IMR-90 (cell line): ENCODE measurements at regions not wholly inside any gene's neighbourhood (a gene's known extent, or its start where the extent isn't known, plus 50 kb on each side); places are given as distances from the start of the nearest gene placed in this dataset.
A peak's percentile ranks its signal among the peaks of the same experiment; 100 is the strongest.

Source experiments
- ATAC-seq: fragments of 200-7000 bp; cut with Tn5 transposase; 2 replicates; pipeline ENCODE4 v1.9.1; 2020; ENCODE audit warnings: low read depth, mild to moderate bottlenecking, moderate library complexity
- BruUV-seq: library from RNA; stranded (reverse); fragments of 400-500 nt; replicated peaks from 2 replicates; lab custom pipeline; 2021; lab: Mats Ljungman, UMichigan
- CTCF ChIA-PET: fragments of 300-600 bp; formaldehyde crosslinking; extraction: SDS; loops from one replicate; lab custom pipeline; 2021; ENCODE audit warnings: antibody characterized with exemption; lab: Yijun Ruan, JAX
- POLR2A ChIA-PET: fragments of 300-600 bp; sonication (Branson Sonifier 250); formaldehyde crosslinking; loops from one replicate; lab custom pipeline; 2022; ENCODE audit warnings: antibody characterized with exemption; ENCODE audit not compliant: unreplicated experiment; lab: Charles Lee
- DNase-seq: peaks from one replicate; pipeline ENCODE4 v3.0.0; 2013
- H2AFZ ChIP-seq: replicated peaks from 2 replicates; pipeline ENCODE3; 2013; ENCODE audit warnings: low read length, mild to moderate bottlenecking; ENCODE audit not compliant: poor library complexity
- H2AK5ac ChIP-seq: 2 replicates; pipeline ENCODE4 v1.6.1; 2013; ENCODE audit warnings: low read depth, low read length, inconsistent platforms
- H2AK9ac ChIP-seq: replicated peaks from 2 replicates; pipeline ENCODE3; 2013; ENCODE audit warnings: mild to moderate bottlenecking, low read depth, low read length, moderate library complexity; ENCODE audit not compliant: poor library complexity
- H2BK120ac ChIP-seq: 2 replicates; pipeline ENCODE4 v1.6.1; 2013; ENCODE audit warnings: low read depth, low read length, inconsistent platforms
- H2BK15ac ChIP-seq: 3 replicates; pipeline ENCODE4 v1.6.1; 2013; ENCODE audit warnings: low read depth, low read length, inconsistent platforms
- H2BK20ac ChIP-seq: 2 replicates; pipeline ENCODE4 v1.6.1; 2013; ENCODE audit warnings: low read depth, mild to moderate bottlenecking, inconsistent platforms, low read length, moderate library complexity
- H2BK5ac ChIP-seq: 2 replicates; pipeline ENCODE4 v1.6.1; 2013; ENCODE audit warnings: mild to moderate bottlenecking, low read depth, low read length, inconsistent platforms; ENCODE audit not compliant: poor library complexity, severe bottlenecking
- H3K14ac ChIP-seq: replicated peaks from 2 replicates; pipeline ENCODE4 v1.6.1; 2013; ENCODE audit warnings: low read depth, low read length, inconsistent platforms
- H3K18ac ChIP-seq: 2 replicates; pipeline ENCODE4 v1.6.1; 2013; ENCODE audit warnings: low read depth, low read length, control low read depth
- H3K23ac ChIP-seq: 2 replicates; pipeline ENCODE4 v1.6.1; 2013; ENCODE audit warnings: low read depth, low read length, inconsistent platforms
- H3K27ac ChIP-seq: 2 replicates; pipeline ENCODE4 v1.5.1; 2013; ENCODE audit warnings: mild to moderate bottlenecking, control low read depth, low read length; ENCODE audit not compliant: insufficient read depth
- H3K27me3 ChIP-seq: 2 replicates; pipeline ENCODE4 v1.6.1; 2013; ENCODE audit warnings: low read length; ENCODE audit not compliant: control insufficient read depth, insufficient read depth
- H3K36me3 ChIP-seq: 2 replicates; pipeline ENCODE4 v1.6.1; 2013; ENCODE audit warnings: low read length, mixed read lengths; ENCODE audit not compliant: control insufficient read depth, insufficient read depth
- H3K4ac ChIP-seq: 2 replicates; pipeline ENCODE4 v1.6.1; 2013; ENCODE audit warnings: low read depth, low read length, inconsistent platforms
- H3K4me1 ChIP-seq: 2 replicates; pipeline ENCODE4 v1.6.1; 2013; ENCODE audit warnings: low read length, mixed read lengths; ENCODE audit not compliant: control insufficient read depth, insufficient read depth
- H3K4me2 ChIP-seq: 2 replicates; pipeline ENCODE4 v1.6.1; 2013; ENCODE audit warnings: low read depth, mild to moderate bottlenecking, control low read depth, low read length, moderate library complexity
- H3K4me3 ChIP-seq: 2 replicates; pipeline ENCODE4 v1.5.1; 2013; ENCODE audit warnings: low read depth, mild to moderate bottlenecking, control low read depth, low read length, moderate library complexity; ENCODE audit not compliant: insufficient read depth
- H3K56ac ChIP-seq: 2 replicates; pipeline ENCODE4 v1.6.1; 2013; ENCODE audit warnings: low read length, inconsistent platforms; ENCODE audit not compliant: insufficient read depth; ENCODE audit errors: extremely low read depth
- H3K79me1 ChIP-seq, 2 experiments: 2 replicates each; pipeline ENCODE4 v1.6.1; 2013; ENCODE audit warnings: low read length in 2 of 2, inconsistent platforms in 1 of 2, low read depth in 1 of 2
- H3K9ac ChIP-seq: 2 replicates; pipeline ENCODE4 v1.6.1; 2013; ENCODE audit warnings: low read depth, low read length, control low read depth
- H3K9me1 ChIP-seq: 2 replicates; pipeline ENCODE4 v1.6.1; 2013; ENCODE audit warnings: low read length, inconsistent platforms; ENCODE audit not compliant: insufficient read depth
- H3K9me3 ChIP-seq: 2 replicates; pipeline ENCODE4 v1.6.1; 2013; ENCODE audit warnings: low read length; ENCODE audit not compliant: control insufficient read depth, insufficient read depth
- H4K20me1 ChIP-seq: 2 replicates; pipeline ENCODE4 v1.6.1; 2013; ENCODE audit warnings: low read length, inconsistent platforms; ENCODE audit not compliant: insufficient read depth
- H4K5ac ChIP-seq: 2 replicates; pipeline ENCODE4 v1.6.1; 2013; ENCODE audit warnings: mild to moderate bottlenecking, low read depth, low read length, control low read depth
- H4K8ac ChIP-seq, 2 experiments: 2 replicates each; pipeline ENCODE4 v1.6.1; 2013; ENCODE audit warnings: low read depth in 2 of 2, low read length in 2 of 2, control low read depth in 1 of 2, inconsistent platforms in 1 of 2
- H4K91ac ChIP-seq: 2 replicates; pipeline ENCODE4 v1.6.1; 2013; ENCODE audit warnings: low read depth, low read length, inconsistent platforms; ENCODE audit not compliant: insufficient read depth
- BHLHE40 ChIP-seq: fragments of 150-350 bp; IDR thresholded peaks from 2 replicates; pipeline ENCODE4 v1.6.1; 2016; ENCODE audit warnings: mild to moderate bottlenecking, low read depth, low read length
- MAFK ChIP-seq: IDR thresholded peaks from 2 replicates; pipeline ENCODE4 v1.6.1; 2012; ENCODE audit warnings: low read depth, low read length, improper control_type of control experiment
- POLR2A ChIP-seq: IDR thresholded peaks from 2 replicates; pipeline ENCODE4 v1.6.1; 2012; ENCODE audit warnings: mild to moderate bottlenecking, low read depth, low read length
- RFX5 ChIP-seq: IDR thresholded peaks from 2 replicates; pipeline ENCODE4 v1.8.0; 2012; ENCODE audit warnings: low read depth, mild to moderate bottlenecking, low read length, moderate library complexity
- WGBS, 2 experiments: methylation state at CpG; one replicate each; pipeline versions ENCODE4 v1.1.5 to v1.1.7; 2013; ENCODE audit warnings: missing lambda C conversion rate in 2 of 2; ENCODE audit not compliant: insufficient read length in 1 of 2; ENCODE audit errors: extremely low coverage in 2 of 2; 5-methylcytosine and 5-hydroxymethylcytosine counted together
- dilution Hi-C: fragments of 300-500 bp; cut with HindIII; formaldehyde crosslinking; loops from one replicate; pipeline ENCODE4 v1.14.3; 2018; ENCODE audit warnings: low sequenced_read_pairs; ENCODE audit not compliant: unreplicated experiment
- in situ Hi-C: fragments of 300-500 bp; cut with MboI; formaldehyde crosslinking; loops from 3 replicates; pipeline ENCODE4 v1.14.3; 2019; ENCODE audit warnings: low sequenced_read_pairs, inconsistent platforms, mixed read lengths
- intact Hi-C: fragments of 100-400 bp; cut with micrococcal nuclease; formaldehyde crosslinking; loops from 2 replicates; pipeline ENCODE4 v1.10.0; 2022
- TF ChIP-seq, protein P1 (sequence below): conservative IDR thresholded peaks from 2 replicates; pipeline ENCODE4 v1.5.1; 2012; ENCODE audit warnings: mild to moderate bottlenecking, low read depth, low read length, improper control_type of control experiment

DNA sequence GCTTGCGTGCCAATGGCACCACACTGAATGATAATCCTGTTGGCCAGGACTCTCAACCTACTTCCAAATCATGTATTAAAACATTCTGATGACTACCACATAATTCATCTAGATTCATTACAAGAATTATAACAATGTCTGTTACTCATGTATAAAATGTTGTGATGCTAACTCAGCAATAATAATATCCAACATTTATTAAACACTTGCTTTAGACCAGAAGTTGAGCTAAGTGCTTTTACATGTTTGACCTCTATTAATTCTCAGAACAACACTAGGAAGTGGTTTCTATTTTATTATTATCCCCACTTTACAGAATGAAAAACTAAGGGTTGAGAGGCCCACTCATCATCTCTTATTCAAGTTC lies 178.4 kb downstream of the LNPK start:
- Histone ChIP-seq H2BK20ac (no peak overlapping the region), H3K4me3 (no peak overlapping the region), H4K91ac (no peak overlapping the region), H2BK120ac (no peak overlapping the region), H3K4ac (no peak overlapping the region), H3K79me1 (no peaks in the 10 kb centered on the region), H2AFZ (no peak overlapping the region), H3K18ac (no peak overlapping the region), H3K9me1 (no peaks in the 10 kb centered on the region), H3K4me1 (no peaks in the 10 kb centered on the region), H4K8ac (no peak overlapping the region), H4K5ac (no peak overlapping the region), H3K14ac (no peak overlapping the region), H2AK5ac (no peak overlapping the region), H3K36me3 (no peaks in the 10 kb centered on the region), H2AK9ac (no peak overlapping the region), H3K9ac (no peak overlapping the region), H2BK5ac (no peak overlapping the region), H4K20me1 (no peaks in the 10 kb centered on the region), H2BK15ac (no peak overlapping the region), H3K23ac (no peak overlapping the region), H3K56ac (no peak overlapping the region), H3K9me3 (no peaks in the 10 kb centered on the region), H3K27ac (no peak overlapping the region), H3K4me2 (no peak overlapping the region), H3K27me3 (peaks cover 10% of the 10 kb centered on the region)
- DNase-seq (no peak), ATAC-seq (no peak)
- intact Hi-C loops (no loop called here), dilution Hi-C loops (no loop called here), in situ Hi-C loops (no loop called here)
- WGBS, 2 experiments: no CpG with 5 or more reads among the region's 1 CpG
- ChIA-PET CTCF (no interaction called here), POLR2A (no interaction called here)
- no TSS peak for BruUV-seq
- TF ChIP-seq RFX5: no peak
- TF ChIP-seq POLR2A: no peak
- TF ChIP-seq, protein P1, sequence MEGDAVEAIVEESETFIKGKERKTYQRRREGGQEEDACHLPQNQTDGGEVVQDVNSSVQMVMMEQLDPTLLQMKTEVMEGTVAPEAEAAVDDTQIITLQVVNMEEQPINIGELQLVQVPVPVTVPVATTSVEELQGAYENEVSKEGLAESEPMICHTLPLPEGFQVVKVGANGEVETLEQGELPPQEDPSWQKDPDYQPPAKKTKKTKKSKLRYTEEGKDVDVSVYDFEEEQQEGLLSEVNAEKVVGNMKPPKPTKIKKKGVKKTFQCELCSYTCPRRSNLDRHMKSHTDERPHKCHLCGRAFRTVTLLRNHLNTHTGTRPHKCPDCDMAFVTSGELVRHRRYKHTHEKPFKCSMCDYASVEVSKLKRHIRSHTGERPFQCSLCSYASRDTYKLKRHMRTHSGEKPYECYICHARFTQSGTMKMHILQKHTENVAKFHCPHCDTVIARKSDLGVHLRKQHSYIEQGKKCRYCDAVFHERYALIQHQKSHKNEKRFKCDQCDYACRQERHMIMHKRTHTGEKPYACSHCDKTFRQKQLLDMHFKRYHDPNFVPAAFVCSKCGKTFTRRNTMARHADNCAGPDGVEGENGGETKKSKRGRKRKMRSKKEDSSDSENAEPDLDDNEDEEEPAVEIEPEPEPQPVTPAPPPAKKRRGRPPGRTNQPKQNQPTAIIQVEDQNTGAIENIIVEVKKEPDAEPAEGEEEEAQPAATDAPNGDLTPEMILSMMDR: no peak
- TF ChIP-seq MAFK: peak; percentile 69
- no peak for TF ChIP-seq BHLHE40
